ENCODE measurements at regions not wholly inside any gene's neighbourhood (a gene's known extent, or its start where the extent isn't known, plus 50 kb on each side); places are given as distances from the start of the nearest gene placed in this dataset.

DNA sequence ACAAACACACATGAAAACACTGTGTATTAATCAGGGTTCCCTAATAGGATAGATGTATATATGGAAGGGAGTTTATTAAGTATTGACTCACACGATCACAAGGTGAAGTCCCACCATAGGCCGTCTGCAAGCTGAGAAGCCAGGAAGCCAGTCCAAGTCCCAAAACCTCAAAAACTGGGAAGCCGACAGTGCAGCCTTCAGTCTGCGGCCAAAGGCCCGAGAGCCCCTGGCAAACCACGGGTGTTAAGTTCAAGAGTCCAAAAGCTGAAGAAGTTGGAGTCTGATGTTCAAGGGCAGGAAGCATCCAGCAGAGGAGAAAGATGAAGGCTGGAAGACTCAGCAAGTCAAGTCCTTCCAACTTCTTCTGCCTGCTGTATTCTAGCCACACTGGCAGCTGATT lies 1085.0 kb upstream of the TMEM132C start:
- no peaks in the 10 kb centered on the region for H3K27me3 ChIP-seq (ENCODE audit: insufficient read depth, low read depth)
- no peak overlapping the region for H3K27ac ChIP-seq
- H3F3A ChIP-seq (ENCODE audit: insufficient read depth, low read depth), result no peaks in the 10 kb centered on the region
- TF ChIP-seq, protein P1, sequence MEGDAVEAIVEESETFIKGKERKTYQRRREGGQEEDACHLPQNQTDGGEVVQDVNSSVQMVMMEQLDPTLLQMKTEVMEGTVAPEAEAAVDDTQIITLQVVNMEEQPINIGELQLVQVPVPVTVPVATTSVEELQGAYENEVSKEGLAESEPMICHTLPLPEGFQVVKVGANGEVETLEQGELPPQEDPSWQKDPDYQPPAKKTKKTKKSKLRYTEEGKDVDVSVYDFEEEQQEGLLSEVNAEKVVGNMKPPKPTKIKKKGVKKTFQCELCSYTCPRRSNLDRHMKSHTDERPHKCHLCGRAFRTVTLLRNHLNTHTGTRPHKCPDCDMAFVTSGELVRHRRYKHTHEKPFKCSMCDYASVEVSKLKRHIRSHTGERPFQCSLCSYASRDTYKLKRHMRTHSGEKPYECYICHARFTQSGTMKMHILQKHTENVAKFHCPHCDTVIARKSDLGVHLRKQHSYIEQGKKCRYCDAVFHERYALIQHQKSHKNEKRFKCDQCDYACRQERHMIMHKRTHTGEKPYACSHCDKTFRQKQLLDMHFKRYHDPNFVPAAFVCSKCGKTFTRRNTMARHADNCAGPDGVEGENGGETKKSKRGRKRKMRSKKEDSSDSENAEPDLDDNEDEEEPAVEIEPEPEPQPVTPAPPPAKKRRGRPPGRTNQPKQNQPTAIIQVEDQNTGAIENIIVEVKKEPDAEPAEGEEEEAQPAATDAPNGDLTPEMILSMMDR (conservative IDR thresholded peaks at IDR 0.05), result no peak
- no peak for TF ChIP-seq EZH2 (IDR thresholded peaks at IDR 0.05; ENCODE audit: low read depth)
- no peaks in the 10 kb centered on the region for H4K20me1 ChIP-seq (ENCODE audit: insufficient read depth)
- H3K9me2 ChIP-seq (ENCODE audit: insufficient read depth), result no peaks in the 10 kb centered on the region
- H3K4me2 ChIP-seq, result no peak overlapping the region
- no peak overlapping the region for H2AFZ ChIP-seq
- H3K9me3 ChIP-seq (ENCODE audit: insufficient read depth, low read depth), result peaks cover 5% of the 10 kb centered on the region; the same call in 1 of the 2 replicates
- H3K36me3 ChIP-seq (ENCODE audit: low read depth), result no peaks in the 10 kb centered on the region
- H3K4me3 ChIP-seq, result no peak overlapping the region
- no TSS peak for BruUV-seq (replicated peaks)
- H3K4me1 ChIP-seq (replicated peaks; ENCODE audit: insufficient read depth), result no peaks in the 10 kb centered on the region
- no peak for DNase-seq
- H3K79me2 ChIP-seq (ENCODE audit: low read depth), result no peaks in the 10 kb centered on the region
- intact Hi-C loops (cut with micrococcal nuclease; ENCODE audit: unreplicated experiment), result no loop called here
- ChIA-PET CTCF (no interaction called here), POLR2A (ENCODE audit: unreplicated experiment) (no interaction called here)

DNA sequence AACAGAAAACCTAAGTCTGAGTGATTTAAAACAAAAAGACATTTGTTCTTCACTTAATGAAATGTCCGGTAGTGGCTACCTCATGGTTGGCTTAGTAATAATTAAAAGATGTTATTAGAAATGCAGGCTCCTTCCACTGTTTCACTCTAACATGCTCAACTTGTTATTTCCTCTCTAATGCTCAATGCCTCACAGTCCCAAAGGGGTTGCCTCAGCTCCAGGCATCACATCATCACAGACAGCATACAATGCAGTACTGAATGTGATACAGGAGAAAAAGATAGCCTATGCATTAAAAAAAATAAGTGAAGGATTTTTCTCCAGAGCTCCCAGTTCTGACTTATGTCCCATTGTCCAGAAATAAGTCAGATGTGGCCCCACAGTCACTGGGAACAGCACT lies 1077.0 kb upstream of the TMEM132C start:
- Histone ChIP-seq H3K4me3 (no peak overlapping the region), H3F3A (ENCODE audit: insufficient read depth, low read depth) (peaks cover 4% of the 10 kb centered on the region; the same call in 1 of the 2 replicates), H3K9me3 (ENCODE audit: insufficient read depth, low read depth) (0 out of 2 replicates have a peak, but pooled peaks cover 4% of the 10 kb centered on the region), H3K4me2 (no peak overlapping the region), H3K79me2 (ENCODE audit: low read depth) (no peaks in the 10 kb centered on the region), H4K20me1 (ENCODE audit: insufficient read depth) (no peaks in the 10 kb centered on the region), H3K36me3 (ENCODE audit: low read depth) (no peaks in the 10 kb centered on the region), H3K27me3 (ENCODE audit: insufficient read depth, low read depth) (no peaks in the 10 kb centered on the region), H3K27ac (no peak overlapping the region), H3K4me1 (replicated peaks; ENCODE audit: insufficient read depth) (no peaks in the 10 kb centered on the region), H3K9me2 (ENCODE audit: insufficient read depth) (no peaks in the 10 kb centered on the region), H2AFZ (no peak overlapping the region)
- intact Hi-C loops (cut with micrococcal nuclease; ENCODE audit: unreplicated experiment), result no loop called here
- no TSS peak for BruUV-seq (replicated peaks)
- no peak for TF ChIP-seq EZH2 (IDR thresholded peaks at IDR 0.05; ENCODE audit: low read depth)
- POLR2A ChIA-PET (ENCODE audit: unreplicated experiment), result no interaction called here
- CTCF ChIA-PET, result no interaction called here
- no peak for DNase-seq

DNA sequence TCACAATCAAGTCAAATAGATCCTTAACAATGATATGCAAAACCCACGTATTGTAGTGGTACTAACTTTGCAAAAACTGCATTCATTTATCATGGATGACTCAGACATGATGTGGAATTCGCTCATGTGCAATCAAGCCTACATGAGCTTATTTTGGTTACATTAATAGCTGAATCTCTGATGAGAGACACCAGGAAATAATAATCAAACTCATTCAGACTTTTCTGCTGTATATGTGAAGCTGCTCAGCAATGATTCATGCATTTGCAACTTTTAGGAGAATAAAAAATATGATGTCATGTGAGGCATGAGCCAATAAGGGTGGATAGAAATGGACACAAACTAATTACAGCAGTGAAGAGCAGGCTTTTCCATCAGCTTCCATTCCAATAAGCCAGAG lies 1075.8 kb upstream of the TMEM132C start:
- CTCF ChIA-PET, result no interaction called here
- peak in 1 of 2 experiments; percentile 44 for DNase-seq

More for the DNA sequence above, 1075.8 kb upstream of the TMEM132C start:
- no peaks in the 10 kb centered on the region for H4K20me1 ChIP-seq (ENCODE audit: insufficient read depth)
- no peak overlapping the region for H2AFZ ChIP-seq
- H3K9me3 ChIP-seq (ENCODE audit: insufficient read depth, low read depth), result 0 out of 2 replicates have a peak, but pooled peaks cover 4% of the 10 kb centered on the region
- H3K27ac ChIP-seq, result no peak overlapping the region
- no peaks in the 10 kb centered on the region for H3K79me2 ChIP-seq (ENCODE audit: low read depth)
- intact Hi-C loops (cut with micrococcal nuclease; ENCODE audit: unreplicated experiment), result no loop called here
- BruUV-seq (replicated peaks), result no TSS peak
- H3K27me3 ChIP-seq (ENCODE audit: insufficient read depth, low read depth), result no peaks in the 10 kb centered on the region
- no peaks in the 10 kb centered on the region for H3K36me3 ChIP-seq (ENCODE audit: low read depth)
- POLR2A ChIA-PET (ENCODE audit: unreplicated experiment), result no interaction called here
- peaks cover 4% of the 10 kb centered on the region; the same call in 1 of the 2 replicates for H3F3A ChIP-seq (ENCODE audit: insufficient read depth, low read depth)
- no peaks in the 10 kb centered on the region for H3K4me1 ChIP-seq (replicated peaks; ENCODE audit: insufficient read depth)
- H3K4me3 ChIP-seq, result no peak overlapping the region
- no peak overlapping the region for H3K4me2 ChIP-seq
- no peak for TF ChIP-seq EZH2 (IDR thresholded peaks at IDR 0.05; ENCODE audit: low read depth)
- TF ChIP-seq, protein P1 (conservative IDR thresholded peaks at IDR 0.05), result no peak
- H3K9me2 ChIP-seq (ENCODE audit: insufficient read depth), result no peaks in the 10 kb centered on the region
